Liver (tissue), 8 donors: ENCODE measurements at regions not wholly inside any gene's neighbourhood (a gene's known extent, or its start where the extent isn't known, plus 50 kb on each side); places are given as distances from the start of the nearest gene placed in this dataset.

ENCODE experiments used
- DNase-seq: peaks from one replicate; pipeline ENCODE4 v3.0.0-alpha.2; 2017; ENCODE audit warnings: low spot score
- H3K27ac ChIP-seq, 2 donors: one replicate each; pipeline ENCODE4 v1.7.0; 2013; ENCODE audit warnings: inconsistent platforms in 2 of 2, low read length in 2 of 2, control low read depth in 1 of 2, low read depth in 1 of 2, mild to moderate bottlenecking in 1 of 2
- H3K27me3 ChIP-seq, 4 donors: one replicate each; pipeline versions ENCODE4 v1.6.1 to v1.7.0; 2013; ENCODE audit warnings: low read length in 3 of 4, inconsistent platforms in 1 of 4, mild to moderate bottlenecking in 1 of 4, moderate library complexity in 1 of 4; ENCODE audit not compliant: control insufficient read depth in 4 of 4, insufficient read depth in 4 of 4
- H3K36me3 ChIP-seq, 4 donors: one replicate each; pipeline versions ENCODE4 v1.6.1 to v1.7.0; 2013; ENCODE audit warnings: low read length in 3 of 4, mild to moderate bottlenecking in 3 of 4, low read depth in 1 of 4, moderate library complexity in 1 of 4; ENCODE audit not compliant: control insufficient read depth in 4 of 4, insufficient read depth in 3 of 4
- H3K4me1 ChIP-seq, 4 donors: one replicate each; pipeline versions ENCODE4 v1.6.1 to v1.7.0; 2013; ENCODE audit warnings: low read length in 3 of 4, mild to moderate bottlenecking in 3 of 4, moderate library complexity in 1 of 4; ENCODE audit not compliant: control insufficient read depth in 4 of 4, insufficient read depth in 4 of 4
- H3K4me3 ChIP-seq, 3 donors: one replicate each; pipeline versions ENCODE4 v1.6.1 to v1.7.0; 2013; ENCODE audit warnings: low read length in 3 of 3, control low read depth in 1 of 3, low read depth in 1 of 3, mild to moderate bottlenecking in 1 of 3
- H3K9ac ChIP-seq, 2 donors: one replicate each; pipeline ENCODE4 v1.7.0; 2013; ENCODE audit warnings: low read length in 2 of 2, mild to moderate bottlenecking in 2 of 2, moderate library complexity in 2 of 2, control low read depth in 1 of 2, low read depth in 1 of 2
- H3K9me3 ChIP-seq, 4 donors: one replicate each; pipeline versions ENCODE4 v1.6.1 to v1.7.0; 2013; ENCODE audit warnings: low read length in 3 of 4; ENCODE audit not compliant: control insufficient read depth in 4 of 4
- ATF3 ChIP-seq: IDR thresholded peaks from 2 replicates; pipeline ENCODE4 v1.6.1; 2016; ENCODE audit warnings: antibody characterized with exemption
- CTCF ChIP-seq: fragments of 150-350 bp; IDR thresholded peaks from 2 replicates; pipeline ENCODE4 v1.5.1; 2017; ENCODE audit warnings: improper control_type of control experiment, low read depth, low read length; ENCODE audit not compliant: missing input control
- EGR1 ChIP-seq, 2 donors: IDR thresholded peaks; 2 replicates each; pipeline ENCODE4 v1.6.1; 2016 to 2018; ENCODE audit warnings: antibody characterized with exemption in 2 of 2, low read depth in 2 of 2
- FOXA1 ChIP-seq: IDR thresholded peaks from 2 replicates; pipeline ENCODE4 v1.6.1; 2016; ENCODE audit warnings: antibody characterized with exemption
- FOXA2 ChIP-seq: IDR thresholded peaks from 2 replicates; pipeline ENCODE4 v1.6.1; 2016; ENCODE audit warnings: antibody characterized with exemption
- GABPA ChIP-seq, 2 donors: IDR thresholded peaks in 1 of 2; conservative IDR thresholded peaks in 1 of 2; 2 replicates each; pipeline ENCODE4 v1.6.1; 2016; ENCODE audit warnings: antibody characterized with exemption in 2 of 2, mild to moderate bottlenecking in 1 of 2, moderate library complexity in 1 of 2
- JUND ChIP-seq, 2 donors: IDR thresholded peaks; 2 replicates each; pipeline ENCODE4 v1.6.1; 2016; ENCODE audit warnings: antibody characterized with exemption in 2 of 2
- MAX ChIP-seq: IDR thresholded peaks from 2 replicates; pipeline ENCODE4 v1.6.1; 2016; ENCODE audit warnings: antibody characterized with exemption
- NR2F2 ChIP-seq: IDR thresholded peaks from 2 replicates; pipeline ENCODE4 v1.6.1; 2016; ENCODE audit warnings: antibody characterized with exemption
- RAD21 ChIP-seq, 2 donors: IDR thresholded peaks; 2 replicates each; pipeline ENCODE4 v1.6.1; 2016; ENCODE audit warnings: antibody characterized with exemption in 2 of 2, mild to moderate bottlenecking in 2 of 2
- REST ChIP-seq: IDR thresholded peaks from 2 replicates; pipeline ENCODE4 v1.6.1; 2016; ENCODE audit warnings: antibody characterized with exemption, mild to moderate bottlenecking
- RXRA ChIP-seq, 2 donors: IDR thresholded peaks; 2 replicates each; pipeline ENCODE4 v1.6.1; 2017 to 2018; ENCODE audit warnings: antibody characterized with exemption in 2 of 2, mild to moderate bottlenecking in 1 of 2
- SP1 ChIP-seq: IDR thresholded peaks from 2 replicates; pipeline ENCODE4 v1.6.1; 2018; ENCODE audit warnings: antibody characterized with exemption, mild to moderate bottlenecking
- TAF1 ChIP-seq: conservative IDR thresholded peaks from 2 replicates; pipeline ENCODE4 v1.6.1; 2016; ENCODE audit warnings: antibody characterized with exemption, mild to moderate bottlenecking
- YY1 ChIP-seq: IDR thresholded peaks from 2 replicates; pipeline ENCODE4 v1.6.1; 2016; ENCODE audit warnings: antibody characterized with exemption, mild to moderate bottlenecking
- ZBTB33 ChIP-seq: IDR thresholded peaks from 2 replicates; pipeline ENCODE4 v1.6.1; 2016; ENCODE audit warnings: antibody characterized with exemption
- WGBS: extraction: QIAGEN DNeasy Blood & Tissue Kit; methylation state at CpG from one replicate; pipeline ENCODE4 v1.1.7; 2013; 5-methylcytosine and 5-hydroxymethylcytosine counted together
- donor health status: healthy.
- donor health status: healthy.
- donor health status: healthy.
- donor health status: healthy.
- donor health status: healthy.

- TF ChIP-seq ZBTB33 (no peak), YY1 (no peak), JUND (IDR thresholded peaks at IDR 0.05) (no peak), EGR1 (IDR thresholded peaks at IDR 0.05; ENCODE audit: low read depth in 2 of 2) (no peak), TAF1 (no peak), MAX (no peak), CTCF (no peak), RAD21 (IDR thresholded peaks at IDR 0.05) (no peak), REST (no peak), NR2F2 (no peak), FOXA2 (no peak)
- WGBS, result 82% methylated on average over 1 of the region's 1 CpG
- H3K4me3 ChIP-seq, result no peak overlapping the region
Observed at GRCh38 chr9:31639451-31639850, 745.0 kb upstream of the ACO1 start.

GRCh38 chr9:31669311-31669710 lies 715.1 kb upstream of the ACO1 start:
- no peak for DNase-seq
- WGBS, result 74% methylated on average over 3 of the region's 3 CpGs
- TF ChIP-seq ATF3 (no peak), JUND (IDR thresholded peaks at IDR 0.05) (no peak), ZBTB33 (no peak), FOXA1 (no peak), GABPA (IDR thresholded peaks at IDR 0.05 in 1 of 2, conservative IDR thresholded peaks at IDR 0.05 in 1 of 2) (no peak), EGR1 (IDR thresholded peaks at IDR 0.05; ENCODE audit: low read depth in 2 of 2) (no peak), MAX (no peak), RXRA (IDR thresholded peaks at IDR 0.05) (no peak), CTCF (no peak), SP1 (no peak)

More at GRCh38 chr9:31639451-31639850, 745.0 kb upstream of the ACO1 start:
- H3K27ac ChIP-seq, result no peak overlapping the region
- no peak for DNase-seq
- no peaks in the 10 kb centered on the region for H3K4me1 ChIP-seq
- H3K9me3 ChIP-seq, result no peaks in the 10 kb centered on the region
- no peak overlapping the region for H3K9ac ChIP-seq
- H3K36me3 ChIP-seq, result no peaks in the 10 kb centered on the region
- H3K27me3 ChIP-seq, result no peaks in the 10 kb centered on the region

More at GRCh38 chr9:31669311-31669710, 715.1 kb upstream of the ACO1 start:
- H3K4me3 ChIP-seq, result no peak overlapping the region
- H3K9ac ChIP-seq, result no peak overlapping the region
- no peaks in the 10 kb centered on the region for H3K36me3 ChIP-seq
- H3K27ac ChIP-seq, result no peak overlapping the region
- H3K4me1 ChIP-seq, result no peaks in the 10 kb centered on the region
- no peaks in the 10 kb centered on the region for H3K27me3 ChIP-seq
- no peaks in the 10 kb centered on the region for H3K9me3 ChIP-seq
